Choroid plexus epithelial cell (primary cell): ENCODE measurements at regions not wholly inside any gene's neighbourhood (a gene's known extent, or its start where the extent isn't known, plus 50 kb on each side); places are given as distances from the start of the nearest gene placed in this dataset.

ENCODE experiments used
- DNase-seq: peaks from one replicate; pipeline ENCODE4 v3.0.0-alpha.2; 2010; ENCODE audit warnings: low read depth
- H3K4me3 ChIP-seq: 2 replicates; pipeline ENCODE4 v1.5.1; 2011; ENCODE audit warnings: low read depth, mild to moderate bottlenecking, control low read depth, low read length, moderate library complexity
- CTCF ChIP-seq: conservative IDR thresholded peaks from 2 replicates; pipeline ENCODE4 v1.5.1; 2011; ENCODE audit warnings: low read depth, mild to moderate bottlenecking, control low read depth, inconsistent platforms, low read length, moderate library complexity

DNA sequence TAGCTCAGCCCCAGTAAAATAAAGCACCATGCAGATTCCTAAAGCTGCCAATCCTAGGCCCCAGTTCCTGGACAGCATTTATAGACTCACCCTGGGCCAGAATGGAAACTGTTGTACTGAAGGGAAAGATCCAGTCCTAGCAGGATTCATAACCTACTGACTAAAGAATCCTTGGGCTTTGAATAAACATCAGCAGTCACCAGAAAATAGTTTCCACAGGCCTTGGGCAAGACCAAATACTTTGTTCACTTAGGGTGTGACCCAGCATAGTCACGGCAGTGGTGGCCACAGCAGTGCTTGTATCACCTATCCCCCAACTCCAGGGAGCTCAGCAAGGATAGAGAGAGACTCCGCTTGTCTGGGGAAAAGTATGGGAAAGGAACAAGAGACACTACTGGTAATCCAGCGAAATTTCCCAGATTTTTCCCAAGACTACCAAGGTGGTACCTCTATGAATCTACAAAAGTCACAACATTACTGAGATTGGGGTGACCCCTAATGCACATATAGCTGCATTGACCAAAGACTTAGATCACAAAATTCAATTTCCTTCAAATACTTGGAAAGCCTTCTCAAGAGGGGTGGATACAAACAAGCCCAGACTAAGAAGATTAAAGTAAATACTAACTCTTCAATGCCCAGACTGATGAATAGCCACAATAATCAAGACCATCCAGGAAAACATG is 748.1 kb upstream of the LRATD1 start:
- DNase-seq, result no peak
- H3K4me3 ChIP-seq, result no peak overlapping the region
- no peak for TF ChIP-seq CTCF

DNA sequence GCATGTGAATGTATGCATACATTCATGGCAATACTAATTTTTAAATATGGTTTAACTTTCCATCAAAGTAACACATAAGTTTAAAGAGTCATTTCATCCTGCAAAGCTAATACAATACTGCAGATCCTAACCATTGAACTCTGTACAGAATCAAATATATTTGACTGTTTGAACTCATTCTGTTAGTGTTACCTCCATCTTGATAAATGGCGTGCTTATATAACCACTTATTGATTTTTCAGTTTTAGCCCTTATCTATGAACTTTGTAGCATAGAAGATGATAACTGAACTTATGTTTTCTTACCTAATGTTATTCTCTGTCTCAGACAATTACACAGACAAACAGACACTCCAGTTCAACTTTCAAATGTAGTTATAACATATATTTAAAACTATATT is 731.0 kb upstream of the LRATD1 start:
- DNase-seq, result no peak
- H3K4me3 ChIP-seq, result no peak overlapping the region
- TF ChIP-seq CTCF, result no peak

DNA sequence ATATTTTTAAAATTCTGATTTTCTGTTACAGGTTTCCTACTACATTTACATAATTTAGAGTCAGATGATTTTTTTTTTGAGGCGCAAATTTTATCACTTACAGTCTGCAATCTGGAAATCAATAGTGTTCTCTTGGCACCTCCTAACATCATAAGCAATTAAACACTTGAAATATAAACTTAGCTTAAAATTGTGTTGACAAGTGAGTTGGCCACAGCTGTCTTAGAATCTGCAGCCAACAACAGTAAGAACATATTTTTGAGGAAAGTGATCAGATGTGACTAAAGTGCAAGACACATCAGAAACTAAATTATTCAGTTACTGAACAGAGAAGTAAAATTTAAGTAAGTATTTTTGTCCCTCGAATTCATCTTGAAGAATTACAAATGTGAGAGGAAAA is 726.7 kb upstream of the LRATD1 start:
- DNase-seq, result no peak
- H3K4me3 ChIP-seq, result no peak overlapping the region
- TF ChIP-seq CTCF, result no peak

- DNase-seq, result no peak
Observed at GRCh38 chr2:13916066-13916465, 716.5 kb upstream of the LRATD1 start.

DNA sequence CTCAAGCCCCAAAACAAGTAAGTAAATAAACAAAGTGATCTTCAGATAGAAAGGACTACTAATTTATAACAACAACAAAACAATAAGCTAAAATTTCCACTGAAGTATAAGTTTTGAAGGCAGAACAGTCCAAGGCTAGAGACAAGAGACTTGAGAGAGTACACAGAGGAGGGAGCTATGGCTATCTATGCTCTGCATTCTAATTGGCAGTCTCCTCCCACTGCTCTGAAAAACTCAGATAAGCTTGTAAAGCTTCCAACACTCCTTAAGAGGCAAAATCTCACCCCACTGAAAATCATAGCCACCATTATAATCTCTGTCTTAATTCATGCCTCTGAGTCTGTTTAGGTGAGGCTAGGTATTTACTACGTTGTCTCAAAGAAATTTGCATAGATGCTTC is 714.6 kb upstream of the LRATD1 start:
- no peak for DNase-seq
- TF ChIP-seq CTCF, result no peak
- no peak overlapping the region for H3K4me3 ChIP-seq

More at GRCh38 chr2:13916066-13916465, 716.5 kb upstream of the LRATD1 start:
- no peak overlapping the region for H3K4me3 ChIP-seq
- no peak for TF ChIP-seq CTCF

DNA sequence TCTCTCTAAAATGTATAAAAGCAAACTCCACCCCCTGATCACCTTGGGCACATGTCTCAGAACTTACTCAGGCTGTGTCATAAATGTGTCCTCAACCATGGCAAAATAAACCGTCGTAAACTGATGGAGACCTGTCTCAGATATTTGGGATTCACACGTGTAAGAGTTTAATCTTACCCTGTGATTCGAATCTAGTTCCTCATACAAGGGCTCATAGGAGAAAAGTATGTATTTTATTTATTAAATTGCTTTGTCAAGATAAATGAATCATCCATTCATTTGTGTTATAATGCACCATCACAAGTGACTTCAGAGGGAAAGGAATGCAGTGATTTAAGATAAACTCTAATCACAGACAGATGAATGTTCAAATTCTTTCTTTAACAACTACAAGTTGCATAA is 712.5 kb upstream of the LRATD1 start:
- DNase-seq, result peak; percentile 2
- no peak for TF ChIP-seq CTCF
- no peak overlapping the region for H3K4me3 ChIP-seq

- no peak for DNase-seq
- no peak overlapping the region for H3K4me3 ChIP-seq
- TF ChIP-seq CTCF, result no peak
Observed at GRCh38 chr2:13921245-13921644, 711.3 kb upstream of the LRATD1 start.
